ENCODE measurements at regions not wholly inside any gene's neighbourhood (a gene's known extent, or its start where the extent isn't known, plus 50 kb on each side); places are given as distances from the start of the nearest gene placed in this dataset.
"Not testable (repeated sequence)": the region's sequence is repeated elsewhere in the genome, so short reads cannot be mapped to it uniquely, and the experiment has no call there.

DNA sequence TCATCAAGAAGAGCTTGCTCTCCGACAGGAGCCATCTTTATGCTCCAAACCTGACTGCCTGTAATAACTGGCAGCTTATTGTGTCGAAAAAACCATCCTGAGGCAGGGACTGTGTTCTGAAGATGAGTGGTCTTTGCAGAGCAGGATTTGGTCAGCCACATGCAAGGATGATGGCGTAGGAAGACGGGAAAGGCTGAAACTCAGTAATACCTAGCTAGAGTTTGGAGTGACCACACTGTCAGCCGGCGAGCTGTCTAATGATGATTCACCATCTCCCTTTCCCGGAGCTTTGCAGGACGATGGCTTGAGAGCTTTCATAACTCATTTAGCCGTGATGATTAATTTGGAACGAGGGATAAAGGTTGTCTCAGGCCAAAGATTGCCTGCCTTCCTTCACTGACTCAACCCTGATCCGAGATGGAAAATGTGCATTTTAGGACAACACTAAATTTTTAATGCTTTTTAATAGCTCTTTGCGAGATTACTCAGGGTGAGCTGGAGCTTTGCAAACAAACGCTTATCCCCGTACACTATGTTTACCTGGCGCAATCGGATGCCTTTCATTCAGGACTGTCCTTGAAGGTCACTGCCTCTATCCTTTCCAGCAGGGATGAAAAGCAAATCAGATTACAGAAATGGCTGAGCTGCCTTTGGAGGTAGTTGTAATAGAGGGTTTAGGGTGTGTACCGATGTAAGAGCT is 288.5 kb downstream of the ASMT start:
- DNase-seq (ENCODE audit: low read depth in 2 of 2): peak; percentile 30 to 38

DNA sequence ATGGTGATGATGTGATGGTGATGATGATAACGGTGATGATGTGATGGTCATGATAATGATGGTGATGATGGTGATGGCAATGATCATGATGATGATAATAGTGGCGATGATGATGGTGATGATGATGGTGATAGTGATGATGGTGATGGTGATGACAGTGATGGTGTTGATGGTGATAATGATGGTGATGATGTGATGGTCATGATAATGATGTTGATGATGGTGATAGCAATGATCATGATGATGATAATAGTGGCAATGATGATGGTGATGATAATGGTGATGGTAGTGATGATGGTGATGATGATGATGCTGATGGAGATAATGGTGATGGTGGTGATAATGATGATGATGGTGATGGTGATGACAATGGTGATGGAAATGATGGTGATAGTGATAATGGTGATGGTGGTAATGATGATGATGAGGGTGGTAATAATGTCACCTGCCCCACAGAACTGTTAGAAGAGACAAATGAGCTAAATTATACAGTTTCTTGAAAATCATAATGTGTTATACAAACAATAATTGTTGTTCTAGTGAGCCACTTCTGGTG is 289.9 kb downstream of the ASMT start:
- DNase-seq (ENCODE audit: low read depth in 2 of 2): no peak

DNA sequence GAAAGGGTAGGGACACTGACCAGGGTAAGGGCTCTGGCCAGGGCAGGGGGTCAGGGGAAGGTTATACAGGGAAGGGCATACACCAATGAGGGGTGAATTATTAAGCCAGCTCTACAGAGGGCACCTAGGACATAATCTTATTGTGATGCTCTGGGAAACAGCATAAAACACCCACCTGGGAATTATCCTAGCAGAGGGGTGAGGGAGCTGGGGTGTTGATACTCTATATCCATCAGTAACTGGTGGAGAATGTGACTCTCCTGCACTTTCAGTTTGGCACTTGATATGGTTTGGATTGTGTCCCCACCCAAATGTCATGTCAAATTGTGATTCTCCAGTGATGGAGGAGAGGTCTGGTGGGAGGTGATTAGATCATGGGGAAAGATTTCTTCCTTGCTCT is 291.2 kb downstream of the ASMT start:
- DNase-seq (ENCODE audit: low read depth in 2 of 2): no peak

DNA sequence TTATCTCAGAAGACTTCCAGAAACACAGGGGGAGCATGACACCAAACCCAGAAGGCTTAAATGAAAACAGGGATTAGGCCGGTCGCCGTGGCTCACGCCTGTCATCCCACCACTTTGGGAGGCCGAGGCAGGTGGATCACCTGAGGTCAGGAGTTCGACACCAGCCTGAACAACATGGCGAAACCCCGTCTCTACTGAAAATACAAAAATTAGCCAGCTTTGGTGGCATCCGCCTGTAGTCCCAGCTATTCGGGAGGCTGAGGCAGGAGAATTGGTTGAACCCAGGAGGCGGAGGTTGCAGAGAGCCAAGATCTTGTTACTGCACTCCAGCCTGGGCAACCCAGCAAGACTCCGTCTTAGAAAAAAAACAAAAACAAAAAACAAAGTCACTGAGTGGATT is 294.1 kb downstream of the ASMT start:
- DNase-seq (ENCODE audit: low read depth in 2 of 2): not testable (repeated sequence)

DNA sequence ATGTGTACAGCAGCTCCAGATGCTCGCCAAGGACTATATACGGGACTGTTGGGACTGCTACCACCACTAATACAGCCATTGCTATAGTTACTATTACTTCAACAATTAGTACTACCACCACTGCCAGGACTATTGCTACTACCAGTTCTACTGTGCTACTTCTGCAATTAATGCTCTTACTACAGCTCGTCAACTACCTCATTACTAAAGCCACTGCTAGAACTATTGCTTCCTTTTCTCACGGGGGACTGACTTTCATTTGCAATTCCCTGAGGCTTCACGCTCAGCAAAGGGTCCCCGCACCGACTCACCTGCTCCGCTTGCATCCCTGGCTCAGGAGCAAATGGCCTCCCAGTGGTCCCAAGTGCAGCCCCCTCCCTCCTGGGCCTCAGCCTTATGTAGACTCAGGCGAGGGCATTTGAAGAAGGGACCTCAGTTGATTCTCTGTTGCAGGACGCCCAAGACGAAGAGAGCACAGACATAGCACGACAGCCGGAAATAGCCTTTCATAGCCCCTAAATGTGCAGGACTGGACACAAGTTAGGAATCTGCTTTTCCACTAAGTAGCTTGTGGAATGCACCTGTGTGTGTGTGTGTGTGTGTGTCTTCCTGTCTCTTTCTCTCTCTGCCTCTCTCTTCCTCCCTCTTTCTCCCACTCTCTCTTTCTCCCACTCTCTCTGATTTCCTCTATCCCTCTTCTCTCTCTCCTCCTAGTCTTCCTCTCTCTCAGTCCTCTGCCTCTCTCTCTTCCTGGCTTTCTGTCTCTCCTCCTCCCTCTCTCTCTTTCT is 294.8 kb downstream of the ASMT start:
- DNase-seq (ENCODE audit: low read depth in 2 of 2): no peak

DNA sequence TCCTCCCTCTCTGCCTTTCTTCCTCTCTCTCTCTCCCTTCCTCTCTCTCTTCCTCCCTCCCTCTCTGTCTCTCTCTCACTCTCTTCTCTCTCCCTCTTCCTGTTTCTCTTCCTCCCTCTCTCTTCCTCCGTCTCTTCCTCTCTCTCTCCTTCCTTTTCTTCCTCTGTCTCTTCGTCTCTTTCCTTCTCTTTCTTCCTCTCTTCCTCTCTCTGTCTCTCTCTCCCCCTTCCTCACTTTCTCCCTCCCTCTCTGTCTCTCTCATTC is 295.3 kb downstream of the ASMT start:
- DNase-seq (ENCODE audit: low read depth in 2 of 2): no peak

DNA sequence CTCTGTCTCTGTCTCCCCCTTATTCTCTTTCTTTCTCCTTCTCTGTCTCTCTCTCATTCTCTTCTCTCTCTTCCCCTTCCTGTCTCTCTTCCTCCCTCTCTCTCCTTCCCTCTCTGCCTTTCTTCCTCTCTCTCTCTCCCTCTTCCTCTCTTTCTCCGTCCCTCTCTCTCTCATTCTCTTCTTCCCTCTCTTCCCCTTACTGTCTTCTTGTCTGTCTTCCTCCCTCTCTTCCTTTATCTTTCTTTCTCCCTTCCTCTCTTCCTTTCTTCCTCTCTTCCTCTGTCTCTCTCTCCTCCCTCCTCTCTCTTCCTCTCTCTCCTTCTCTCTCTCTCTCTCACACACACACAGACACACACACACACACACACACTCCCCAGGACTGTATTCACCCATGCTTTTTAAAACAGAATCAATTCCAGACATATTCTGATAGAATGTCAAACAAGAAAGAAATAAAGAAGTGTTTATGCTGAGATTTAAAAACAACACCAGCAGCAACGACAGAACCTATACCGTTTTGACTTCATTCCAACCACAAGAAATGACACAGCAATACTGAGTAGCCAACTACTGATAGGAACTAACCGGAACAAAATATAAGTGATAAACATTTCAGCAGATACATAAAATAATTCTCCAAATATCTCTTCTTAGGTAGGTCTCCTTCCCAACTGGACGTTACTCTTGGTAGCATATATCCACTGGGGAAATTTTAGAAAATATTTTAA is 296.7 kb downstream of the ASMT start:
- no peak for DNase-seq (ENCODE audit: low read depth in 2 of 2)

DNA sequence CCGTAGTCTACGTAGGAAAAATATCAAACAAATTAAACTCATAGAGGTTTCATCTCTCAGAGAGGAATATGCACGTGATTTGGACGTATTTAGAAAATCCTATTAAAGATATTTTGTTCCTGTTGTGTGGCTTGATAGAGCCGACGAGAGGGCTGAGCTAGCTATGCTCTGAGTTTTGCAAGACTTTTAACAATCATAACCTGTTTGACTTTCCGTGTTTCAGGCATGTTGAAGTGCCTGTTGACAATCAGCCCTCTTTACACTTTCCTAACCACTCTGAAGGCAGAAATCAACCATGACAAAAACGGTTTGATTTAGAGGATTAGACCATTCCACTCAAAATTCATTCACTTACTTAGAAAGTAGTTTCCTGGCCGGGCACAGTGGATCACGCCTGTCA is 297.3 kb downstream of the ASMT start:
- no peak for DNase-seq (ENCODE audit: low read depth in 2 of 2)

DNA sequence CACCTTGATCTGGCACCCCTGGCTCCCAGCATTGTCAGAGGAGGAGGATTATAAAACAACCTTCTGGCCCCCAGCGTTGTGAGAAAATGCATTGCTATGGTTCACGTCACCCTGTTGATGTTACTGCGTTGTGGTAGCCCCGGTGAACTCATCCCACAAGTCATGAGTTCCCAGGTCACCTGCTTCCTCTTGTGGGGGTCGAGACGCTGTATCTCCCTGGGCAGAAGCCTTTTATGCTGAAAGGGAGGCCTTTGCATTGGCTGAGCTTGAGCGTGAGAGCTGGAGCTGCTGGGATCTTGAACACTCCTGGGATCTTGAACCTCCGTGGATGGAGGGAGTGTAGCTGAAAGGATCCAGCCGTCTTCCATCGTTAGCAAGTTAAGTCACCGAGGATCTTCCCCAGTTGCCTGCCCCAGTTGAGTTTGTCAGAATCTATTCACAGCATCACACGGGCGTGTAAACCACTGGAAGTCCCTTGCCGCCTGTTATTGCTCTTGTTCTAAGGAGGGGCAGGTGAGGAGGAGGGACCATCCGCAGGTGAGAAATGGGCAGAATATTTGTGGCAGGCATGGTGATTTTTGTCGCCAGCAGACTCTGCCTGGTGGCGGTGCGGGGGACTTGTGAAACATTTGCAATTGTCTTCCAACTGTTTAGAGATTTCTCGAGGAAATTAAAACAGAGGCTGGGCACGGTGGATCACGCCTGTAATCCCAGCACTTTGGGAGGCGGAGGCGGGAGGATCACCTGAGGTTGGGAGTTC is 299.9 kb downstream of the ASMT start:
- DNase-seq (ENCODE audit: low read depth in 2 of 2): no peak

DNA sequence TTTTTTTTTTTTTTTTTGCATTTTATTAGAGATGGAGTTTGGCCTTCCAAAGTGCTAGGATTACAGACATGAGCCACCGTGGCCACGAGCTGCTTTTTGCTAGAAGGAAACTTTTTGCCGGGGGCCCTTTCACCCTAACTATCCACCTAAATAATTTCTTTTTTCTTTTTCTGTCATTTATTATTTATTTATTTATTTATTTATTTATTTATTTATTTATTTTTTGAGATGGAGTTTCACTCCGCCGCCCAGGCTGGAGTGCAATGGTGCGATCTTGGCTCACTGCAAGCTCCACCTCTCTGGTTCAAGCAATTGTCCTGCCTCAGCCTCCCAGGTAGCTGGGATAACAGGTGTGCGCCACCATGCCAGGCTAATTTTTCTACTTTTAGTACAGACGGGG is 303.9 kb downstream of the ASMT start:
- no peak for DNase-seq (ENCODE audit: low read depth in 2 of 2)

DNA sequence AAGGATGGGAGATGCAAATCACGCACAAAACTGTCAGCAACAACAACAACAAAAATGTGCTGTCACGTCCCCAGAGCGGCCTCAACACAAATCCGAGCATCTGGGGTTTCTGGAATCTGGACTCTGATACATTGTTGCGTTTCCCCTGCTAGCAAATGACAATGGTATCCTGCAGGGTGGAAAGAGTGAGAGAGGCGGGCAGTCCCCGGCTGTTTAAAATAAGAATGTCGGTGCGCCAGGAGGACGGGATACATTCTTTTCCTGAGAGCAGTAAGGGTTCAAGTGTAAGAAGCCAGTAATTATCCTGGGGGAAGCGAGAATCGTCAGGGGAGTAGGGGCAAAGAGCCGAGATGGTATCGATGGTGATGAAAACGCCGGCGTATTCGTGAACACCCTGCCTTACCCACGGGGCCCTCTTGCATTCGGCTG is 310.2 kb downstream of the ASMT start:
- DNase-seq (ENCODE audit: low read depth in 2 of 2): no peak

DNA sequence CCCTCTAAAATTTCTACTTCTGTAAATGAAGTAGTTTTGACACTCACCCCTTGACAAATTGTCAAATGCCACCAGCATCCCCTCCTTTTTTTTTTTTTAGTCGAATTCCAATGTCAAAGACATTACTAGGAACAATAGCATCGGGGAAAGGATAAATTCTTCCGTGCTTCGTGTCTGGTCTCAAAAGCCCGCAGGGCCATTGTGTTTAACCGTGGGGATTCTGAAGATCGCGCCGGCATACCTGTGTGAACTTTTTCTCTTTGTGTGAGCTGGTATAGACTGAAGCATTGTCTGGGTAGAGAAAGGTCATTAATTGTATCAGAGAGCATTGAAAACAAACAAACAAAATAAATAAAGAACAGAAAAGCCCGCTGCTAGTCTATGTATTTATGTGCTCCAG is 313.9 kb downstream of the ASMT start:
- no peak for DNase-seq (ENCODE audit: low read depth in 2 of 2)

DNA sequence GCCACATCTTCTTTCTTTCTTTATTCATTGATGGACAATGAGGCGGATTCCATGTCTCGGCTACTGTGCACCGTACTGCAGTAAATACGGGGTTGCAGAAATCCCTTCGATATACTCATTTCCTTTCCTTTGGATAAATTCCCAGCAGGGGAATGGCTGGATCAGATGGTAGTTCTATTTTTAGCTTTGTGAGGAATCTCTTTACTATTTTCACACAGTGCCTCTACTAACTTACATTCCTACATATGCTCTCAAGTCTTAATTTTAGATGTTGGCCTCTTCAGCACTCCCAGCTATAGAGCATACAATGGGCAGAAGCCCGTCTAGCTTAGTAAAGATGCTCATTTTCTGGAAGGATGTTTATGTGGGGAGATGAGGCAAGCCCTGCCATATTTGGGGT is 317.4 kb downstream of the ASMT start:
- DNase-seq (ENCODE audit: low read depth in 2 of 2): peak; percentile 82 to 86

DNA sequence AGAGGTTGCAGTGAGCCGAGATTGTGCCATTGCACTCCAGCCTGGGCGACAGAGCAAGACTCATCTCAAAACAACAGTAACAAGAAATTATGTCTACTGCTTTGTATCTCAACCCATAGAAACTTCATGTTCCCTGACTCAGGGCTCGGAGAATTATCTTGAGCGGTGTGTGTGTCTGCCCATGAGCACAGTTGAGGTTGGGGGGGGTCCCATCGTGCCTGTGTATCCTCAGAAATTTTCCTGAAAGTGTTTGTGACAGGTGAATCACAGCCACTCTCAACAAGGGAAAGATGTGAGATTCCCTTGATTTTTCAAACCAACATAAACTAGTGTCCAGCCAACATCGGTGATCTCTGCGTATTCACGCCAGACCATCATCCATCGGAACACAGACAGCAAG is 319.1 kb downstream of the ASMT start:
- DNase-seq (ENCODE audit: low read depth in 2 of 2): no peak

DNA sequence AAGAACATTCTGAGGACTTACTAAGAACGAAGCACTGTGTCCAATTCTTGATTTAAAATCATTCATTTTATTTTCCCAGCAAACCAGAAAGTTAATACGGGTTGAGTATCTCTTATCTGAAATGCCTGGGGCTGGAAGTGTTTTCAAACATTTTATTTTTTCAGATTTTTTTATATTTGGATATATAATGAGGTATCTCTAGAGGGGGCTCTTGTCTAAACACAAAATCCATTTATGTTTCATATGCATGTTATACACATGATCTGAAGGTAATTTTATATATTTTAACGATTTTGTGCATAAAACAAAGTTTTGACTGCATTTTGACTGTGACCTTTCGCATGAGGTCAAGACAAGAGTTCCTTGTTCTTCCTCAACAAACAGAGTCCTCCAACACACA is 320.9 kb downstream of the ASMT start:
- DNase-seq (ENCODE audit: low read depth in 2 of 2): no peak

DNA sequence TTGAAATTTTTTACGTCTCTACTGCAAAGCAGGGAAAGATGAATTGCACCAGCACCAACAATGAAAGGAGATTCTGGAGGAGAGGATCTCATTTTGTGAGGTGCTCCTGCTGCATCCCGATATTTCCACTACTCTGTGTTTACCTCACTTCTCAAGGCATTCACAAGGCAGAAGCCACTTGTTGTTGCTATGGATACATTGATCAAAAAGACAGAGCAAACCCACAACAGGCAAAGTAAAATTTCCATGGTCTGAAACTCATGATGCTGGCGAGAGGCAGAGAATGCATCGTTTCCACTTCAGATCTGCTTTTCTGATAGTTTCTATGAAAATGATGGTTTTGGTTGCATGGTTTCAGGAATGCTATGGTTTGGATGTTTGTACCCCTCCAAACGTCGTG is 323.3 kb downstream of the ASMT start:
- no peak for DNase-seq (ENCODE audit: low read depth in 2 of 2)

DNA sequence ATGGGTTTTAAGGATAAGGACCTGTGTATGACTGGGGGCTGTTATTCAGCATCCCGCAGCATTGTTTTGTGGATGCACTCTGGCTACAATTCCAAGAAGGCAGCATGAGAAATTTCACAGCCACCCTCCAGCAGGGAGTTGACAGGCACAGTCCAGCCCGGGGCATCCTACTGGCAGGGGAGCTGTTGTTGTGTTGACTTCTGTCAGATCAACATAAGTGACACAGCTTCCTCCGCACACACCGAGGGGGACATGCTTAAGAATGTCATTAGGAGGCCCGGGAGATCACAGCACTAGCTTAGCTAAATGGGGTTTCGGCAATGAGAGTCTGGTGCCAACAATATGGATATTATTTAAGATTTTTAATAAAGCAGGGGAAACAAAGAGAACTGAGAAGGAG is 326.5 kb downstream of the ASMT start:
- no peak for DNase-seq (ENCODE audit: low read depth in 2 of 2)

DNA sequence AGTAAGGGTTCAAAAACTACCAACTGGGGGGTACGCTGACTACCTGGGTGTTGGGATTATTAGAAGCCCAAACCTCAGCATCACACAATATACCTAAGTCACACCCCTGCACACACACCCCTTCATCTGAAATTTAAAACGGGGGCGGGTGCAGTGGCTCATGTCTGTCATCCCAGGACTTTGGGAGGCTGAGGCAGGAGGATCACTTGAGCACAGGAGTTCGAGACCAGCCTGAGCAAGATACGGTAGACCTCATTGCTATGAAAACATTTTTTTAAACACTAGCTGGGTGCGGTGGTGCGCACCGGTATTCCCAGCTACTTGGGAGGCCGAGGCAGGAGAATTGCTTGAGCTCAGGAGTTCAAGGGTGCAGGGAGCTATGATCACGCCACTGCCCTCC is 331.0 kb downstream of the ASMT start:
- no peak for DNase-seq (ENCODE audit: low read depth in 2 of 2)

DNA sequence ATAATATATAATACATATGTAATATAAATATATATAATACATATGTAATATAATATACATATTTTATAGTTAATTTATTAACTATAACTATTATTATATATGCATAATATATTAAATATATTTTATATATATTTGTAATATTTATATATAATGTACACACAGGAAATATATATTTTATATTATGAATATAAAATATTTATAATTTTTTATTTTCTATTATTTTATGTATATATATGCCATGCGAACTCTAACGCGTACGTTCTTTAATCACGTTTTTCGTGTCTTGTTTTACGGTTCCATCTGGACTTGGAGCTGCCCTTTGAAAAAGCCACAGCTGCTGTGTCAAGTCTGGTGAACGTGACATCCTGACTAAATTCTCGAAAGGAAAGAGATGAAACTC is 332.1 kb downstream of the ASMT start:
- no peak for DNase-seq (ENCODE audit: low read depth in 2 of 2)
